Adrenal gland (tissue), 9 donors: ENCODE measurements at regions not wholly inside any gene's neighbourhood (a gene's known extent, or its start where the extent isn't known, plus 50 kb on each side); places are given as distances from the start of the nearest gene placed in this dataset.

Source experiments
- DNase-seq, 7 donors: peaks; one replicate each; pipeline ENCODE4 v3.0.0-alpha.2; 2019 to 2020
- H3K27ac ChIP-seq, 5 donors: fragments of 200-600 bp; sonication (generic) in 4 of 5; 1 replicate in 3 of 5; 2 replicates in 2 of 5; pipeline versions ENCODE4 v1.5.1 to v1.8.0; 2016 to 2020; ENCODE audit warnings: mild to moderate bottlenecking in 1 of 5
- H3K27me3 ChIP-seq: fragments of 200-600 bp; 2 replicates; pipeline ENCODE4 v1.8.0; 2021
- H3K36me3 ChIP-seq, 2 donors: fragments of 200-600 bp; replicated peaks in 1 of 2; 1 replicate in 1 of 2; 2 replicates in 1 of 2; pipeline versions ENCODE4 v1.5.1 to v1.8.0; 2018 to 2022
- H3K4me1 ChIP-seq, 2 donors: fragments of 200-600 bp; replicated peaks in 1 of 2; 1 replicate in 1 of 2; 2 replicates in 1 of 2; pipeline versions ENCODE4 v1.5.1 to v1.8.0; 2018 to 2021
- H3K4me3 ChIP-seq, 4 donors: fragments of 200-600 bp; sonication (generic) in 3 of 4; one replicate each; pipeline ENCODE4 v1.5.1; 2016 to 2018
- H3K9me3 ChIP-seq, 3 donors: fragments of 200-600 bp; sonication (generic) in 1 of 3; replicated peaks in 1 of 3; 1 replicate in 2 of 3; 2 replicates in 1 of 3; pipeline versions ENCODE4 v1.5.1 to v1.8.0; 2016 to 2021
- POLR2A ChIP-seq, 2 donors: fragments of 450-650 bp; IDR thresholded peaks; one replicate each; pipeline ENCODE4 v1.6.1; 2017; ENCODE audit warnings: antibody characterized with exemption in 2 of 2, mild to moderate bottlenecking in 2 of 2, moderate library complexity in 1 of 2
- WGBS, 4 donors: extraction: QIAGEN DNeasy Blood & Tissue Kit in 2 of 4; methylation state at CpG; one replicate each; pipeline versions ENCODE4 v1.1.5 to v1.1.7; 2013 to 2017; 5-methylcytosine and 5-hydroxymethylcytosine counted together
- intact Hi-C, 2 donors: fragments of 100-400 bp; cut with DNase I; formaldehyde crosslinking; loops; one replicate each; pipeline versions ENCODE4 v1.14.1 to v1.15.0; 2022 to 2023
- small RNA-seq, 2 donors: library from RNA; depleted of rRNA; stranded (forward); fragments of <200 nt; gene quantifications; one replicate each; pipeline ENCODE3, GENCODE V24; 2016
- TF ChIP-seq, protein P1 (sequence below), 6 experiments: fragments of 450-650 bp in 4 of 6; fragments of 200-600 bp in 2 of 6; sonication (generic) in 1 of 6; IDR thresholded peaks; 1 replicate in 5 of 6; 2 replicates in 1 of 6; pipeline versions ENCODE4 v1.5.1 to v1.8.0; 2016 to 2021; ENCODE audit warnings: antibody characterized with exemption in 6 of 6, mild to moderate bottlenecking in 2 of 6, moderate library complexity in 1 of 6
- donor health status: healthy with polysubstance abuse.
- donor health status: Bipolar disorder and iron deficiency.
- donor health status: DM: yes; HTN: yes; CAD: no.
- donor health status: DM: no; HTN: no; CAD: no.
- donor health status: DM: no; HTN: no; CAD: no.

DNA sequence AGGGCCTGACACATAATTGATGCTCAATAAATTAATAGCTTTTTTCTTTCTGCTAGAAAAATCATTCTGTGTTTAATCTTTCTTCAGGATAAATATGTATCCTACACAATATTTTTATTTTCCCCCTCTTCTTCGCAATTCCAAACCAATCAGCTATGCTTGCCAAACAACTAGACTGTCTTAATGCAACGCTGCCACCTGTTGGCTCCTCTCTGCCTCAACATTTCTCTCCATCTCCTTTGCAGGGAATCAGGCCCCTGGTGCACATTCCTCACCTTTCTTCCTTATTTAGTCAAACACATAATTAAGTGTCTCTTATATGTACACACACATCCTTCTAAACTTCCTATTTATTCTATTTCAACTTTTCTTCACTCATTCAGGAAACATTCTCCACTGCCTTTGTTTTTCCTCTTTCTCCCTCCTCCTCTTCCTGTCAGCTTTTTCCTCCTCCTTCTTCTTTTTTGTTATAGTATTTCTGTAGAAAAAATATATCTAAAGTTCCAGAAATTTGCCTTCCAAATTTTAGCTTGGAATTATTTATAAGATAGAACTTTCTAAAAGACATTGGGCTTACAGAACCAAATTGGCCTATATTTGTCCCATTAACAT is 406.0 kb downstream of the PRKD1 start:
- no peak overlapping the region for H3K27ac ChIP-seq

More for the DNA sequence above, 406.0 kb downstream of the PRKD1 start:
- Histone ChIP-seq H3K27me3 (no peaks in the 10 kb centered on the region), H3K36me3 (no peaks in the 10 kb centered on the region), H3K9me3 (peaks cover 0 to 5% (median 0%) of the 10 kb centered on the region in 3 donors), H3K4me1 (no peaks in the 10 kb centered on the region), H3K4me3 (no peak overlapping the region)
- intact Hi-C loops = no loop called here
- TF ChIP-seq, protein P1, sequence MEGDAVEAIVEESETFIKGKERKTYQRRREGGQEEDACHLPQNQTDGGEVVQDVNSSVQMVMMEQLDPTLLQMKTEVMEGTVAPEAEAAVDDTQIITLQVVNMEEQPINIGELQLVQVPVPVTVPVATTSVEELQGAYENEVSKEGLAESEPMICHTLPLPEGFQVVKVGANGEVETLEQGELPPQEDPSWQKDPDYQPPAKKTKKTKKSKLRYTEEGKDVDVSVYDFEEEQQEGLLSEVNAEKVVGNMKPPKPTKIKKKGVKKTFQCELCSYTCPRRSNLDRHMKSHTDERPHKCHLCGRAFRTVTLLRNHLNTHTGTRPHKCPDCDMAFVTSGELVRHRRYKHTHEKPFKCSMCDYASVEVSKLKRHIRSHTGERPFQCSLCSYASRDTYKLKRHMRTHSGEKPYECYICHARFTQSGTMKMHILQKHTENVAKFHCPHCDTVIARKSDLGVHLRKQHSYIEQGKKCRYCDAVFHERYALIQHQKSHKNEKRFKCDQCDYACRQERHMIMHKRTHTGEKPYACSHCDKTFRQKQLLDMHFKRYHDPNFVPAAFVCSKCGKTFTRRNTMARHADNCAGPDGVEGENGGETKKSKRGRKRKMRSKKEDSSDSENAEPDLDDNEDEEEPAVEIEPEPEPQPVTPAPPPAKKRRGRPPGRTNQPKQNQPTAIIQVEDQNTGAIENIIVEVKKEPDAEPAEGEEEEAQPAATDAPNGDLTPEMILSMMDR (IDR thresholded peaks at IDR 0.05) = no peak
- TF ChIP-seq POLR2A (IDR thresholded peaks at IDR 0.05) = no peak
- no peak for DNase-seq
- WGBS, 4 donors = 44 to 47% (median 45%) methylated on average over 2 of the region's 2 CpGs

Small RNAs in the stretch of these regions (small RNA-seq; reads per million reads assigned to genes)
- gene RF00019 (0 reads per million in 2 donors), gene RNU11-5P (0 reads per million in 2 donors), gene RNU6-864P (0 reads per million in 2 donors)
